Naive thymus-derived CD4-positive, alpha-beta T cell (primary cell): ENCODE measurements at regions not wholly inside any gene's neighbourhood (a gene's known extent, or its start where the extent isn't known, plus 50 kb on each side); places are given as distances from the start of the nearest gene placed in this dataset.
"Not testable (repeated sequence)": the region's sequence is repeated elsewhere in the genome, so short reads cannot be mapped to it uniquely, and the experiment has no call there.

Experiments
- ATAC-seq: fragments of 150-1000 bp; cut with Tn5 transposase; 2 replicates; pipeline ENCODE4 v1.10.0; 2021; ENCODE audit warnings: mild to moderate bottlenecking, moderate library complexity
- CTCF ChIA-PET: fragments of 350-600 bp; sonication (Branson Sonifier 250); formaldehyde crosslinking; loops from one replicate; lab custom pipeline; 2021; ENCODE audit warnings: antibody characterized with exemption; lab: Charles Lee
- POLR2A ChIA-PET: fragments of 350-600 bp; sonication (Branson Sonifier 250); formaldehyde crosslinking; loops from one replicate; lab custom pipeline; 2021; ENCODE audit warnings: antibody characterized with exemption, inconsistent platforms; lab: Charles Lee
- DNase-seq, 9 donors: peaks; one replicate each; pipeline versions ENCODE4 v3.0.0 to v3.0.0-alpha.2; 2020 to 2022; ENCODE audit warnings: mixed read lengths in 1 of 9
- H3K27ac ChIP-seq: one replicate; pipeline ENCODE4 v1.7.0; 2013; ENCODE audit warnings: mild to moderate bottlenecking, low read depth, low read length, moderate library complexity
- H3K27me3 ChIP-seq, 2 donors: one replicate each; pipeline ENCODE4 v1.7.0; 2013; ENCODE audit warnings: low read length in 2 of 2, mild to moderate bottlenecking in 2 of 2, moderate library complexity in 2 of 2; ENCODE audit not compliant: control insufficient read depth in 2 of 2, insufficient read depth in 2 of 2
- H3K36me3 ChIP-seq, 3 experiments: 1 replicate in 2 of 3; 2 replicates in 1 of 3; pipeline ENCODE4 v1.7.0; 2013; ENCODE audit warnings: low read length in 3 of 3, mild to moderate bottlenecking in 3 of 3, moderate library complexity in 1 of 3; ENCODE audit not compliant: insufficient read depth in 3 of 3, control insufficient read depth in 2 of 3
- H3K4me1 ChIP-seq, 2 donors: one replicate each; pipeline ENCODE4 v1.7.0; 2013; ENCODE audit warnings: low read length in 2 of 2, mild to moderate bottlenecking in 2 of 2, moderate library complexity in 1 of 2; ENCODE audit not compliant: control insufficient read depth in 2 of 2, insufficient read depth in 2 of 2
- H3K4me3 ChIP-seq: 2 replicates; pipeline ENCODE4 v1.7.0; 2013; ENCODE audit warnings: mild to moderate bottlenecking, low read length
- H3K9me3 ChIP-seq, 3 experiments: 1 replicate in 2 of 3; 2 replicates in 1 of 3; pipeline ENCODE4 v1.7.0; 2013; ENCODE audit warnings: low read length in 3 of 3; ENCODE audit not compliant: control insufficient read depth in 2 of 3
- H3K27ac Mint-ChIP-seq, 9 donors: one replicate each; pipeline ENCODE4 v1.8.0; 2020 to 2022; ENCODE audit warnings: mixed read lengths in 9 of 9, mild to moderate bottlenecking in 8 of 9, moderate library complexity in 5 of 9, inconsistent platforms in 2 of 9
- H3K27me3 Mint-ChIP-seq, 5 donors: one replicate each; pipeline ENCODE4 v1.8.0; 2021 to 2022; ENCODE audit warnings: mixed read lengths in 5 of 5, mild to moderate bottlenecking in 1 of 5
- H3K36me3 Mint-ChIP-seq, 5 donors: one replicate each; pipeline ENCODE4 v1.8.0; 2020 to 2022; ENCODE audit warnings: mixed read lengths in 5 of 5, mild to moderate bottlenecking in 3 of 5, inconsistent platforms in 1 of 5
- H3K4me1 Mint-ChIP-seq, 7 donors: one replicate each; pipeline ENCODE4 v1.8.0; 2020 to 2022; ENCODE audit warnings: mixed read lengths in 7 of 7, mild to moderate bottlenecking in 3 of 7, inconsistent platforms in 1 of 7
- H3K4me3 Mint-ChIP-seq, 10 donors: one replicate each; pipeline ENCODE4 v1.8.0; 2020 to 2022; ENCODE audit warnings: mild to moderate bottlenecking in 10 of 10, mixed read lengths in 10 of 10, moderate library complexity in 6 of 10, inconsistent platforms in 2 of 10
- H3K9me3 Mint-ChIP-seq, 11 donors: one replicate each; pipeline ENCODE4 v1.8.0; 2020 to 2022; ENCODE audit warnings: mixed read lengths in 11 of 11, mild to moderate bottlenecking in 4 of 11, inconsistent platforms in 1 of 11, moderate library complexity in 1 of 11
- intact Hi-C, 2 donors: fragments of 100-400 bp; cut with micrococcal nuclease; formaldehyde crosslinking; loops; one replicate each; pipeline ENCODE4 v1.15.1; 2023

DNA sequence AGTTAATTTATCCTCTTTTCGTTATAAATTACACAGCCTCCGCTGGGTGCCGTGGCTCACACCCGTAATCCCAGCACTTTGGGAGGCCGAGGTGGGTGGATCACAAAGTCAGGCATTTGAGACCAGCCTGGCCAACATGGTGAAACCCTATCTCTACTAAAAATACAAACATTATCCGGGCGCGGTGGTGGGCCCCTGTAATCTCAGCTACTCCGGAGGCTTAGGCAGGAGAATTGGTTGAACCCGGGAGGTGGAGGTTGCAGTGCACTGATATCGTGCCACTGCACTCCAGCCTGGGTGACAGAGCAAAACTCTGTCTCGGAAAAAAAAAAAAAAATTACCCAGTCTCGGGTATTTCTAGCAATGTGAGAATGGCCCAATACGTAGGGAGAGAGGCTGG, 590.6 kb downstream of the RFPL4B start:
- H3K9me3 ChIP-seq, H3K36me3 ChIP-seq, H3K9me3 Mint-ChIP-seq, H3K4me3 Mint-ChIP-seq, H3K4me1 ChIP-seq, H3K36me3 Mint-ChIP-seq, H3K27me3 Mint-ChIP-seq, POLR2A ChIA-PET, H3K27ac ChIP-seq, CTCF ChIA-PET, H3K27me3 ChIP-seq, intact Hi-C loops, DNase-seq, H3K27ac Mint-ChIP-seq, ATAC-seq, H3K4me3 ChIP-seq, H3K4me1 Mint-ChIP-seq: not testable (repeated sequence)

DNA sequence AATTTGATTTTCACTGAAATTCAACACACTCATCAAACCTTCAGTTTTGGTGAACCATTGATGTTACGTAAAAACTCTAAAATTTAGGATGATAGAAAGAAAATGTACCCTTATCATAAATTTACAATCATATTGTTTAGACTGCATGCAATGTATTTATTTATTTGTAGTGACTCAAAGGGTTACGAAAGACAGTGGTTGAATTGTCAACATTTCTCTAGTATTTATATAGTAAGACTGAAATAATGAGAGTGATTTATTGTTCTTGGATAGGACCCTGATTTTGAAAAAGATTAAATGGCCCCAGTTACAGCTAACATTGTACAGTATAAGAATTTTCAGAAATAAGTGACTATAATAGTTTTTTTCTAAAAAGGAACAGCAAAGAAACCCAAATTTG, 591.5 kb downstream of the RFPL4B start:
- DNase-seq (no peak), ATAC-seq (no peak)
- ChIA-PET POLR2A (no interaction called here), CTCF (no interaction called here)
- peaks cover 0 to 4% (median 0%) of the 10 kb centered on the region in 11 donors for H3K9me3 Mint-ChIP-seq
- H3K4me1 Mint-ChIP-seq: no peaks in the 10 kb centered on the region
- H3K27me3 Mint-ChIP-seq: no peaks in the 10 kb centered on the region
- no peak overlapping the region for H3K4me3 Mint-ChIP-seq
- Histone ChIP-seq H3K27me3 (no peaks in the 10 kb centered on the region), H3K9me3 (no peaks in the 10 kb centered on the region), H3K4me1 (no peaks in the 10 kb centered on the region), H3K27ac (no peak overlapping the region), H3K36me3 (no peaks in the 10 kb centered on the region), H3K4me3 (no peak overlapping the region)
- intact Hi-C loops: no loop called here
- H3K27ac Mint-ChIP-seq: no peak overlapping the region
- H3K36me3 Mint-ChIP-seq: no peaks in the 10 kb centered on the region

DNA sequence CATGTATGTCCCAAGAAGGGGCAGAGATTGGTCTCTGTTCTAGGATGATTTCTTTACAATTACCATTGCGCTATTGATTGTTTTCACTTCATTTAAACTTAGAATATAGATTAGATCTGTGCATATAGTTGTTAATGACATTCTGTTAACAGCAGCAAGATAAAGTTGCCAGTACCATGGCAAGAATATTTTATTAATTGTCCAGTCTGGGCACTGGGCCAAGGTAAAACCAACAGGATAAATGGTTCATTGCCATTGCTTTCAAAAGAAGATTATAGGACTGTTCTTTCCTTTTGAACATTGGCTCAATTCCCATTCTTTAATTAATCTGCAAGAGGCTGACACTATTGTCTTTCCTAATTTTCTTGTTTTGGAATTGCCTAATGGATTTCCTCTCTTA, 592.4 kb downstream of the RFPL4B start:
- H3K27me3 Mint-ChIP-seq: no peaks in the 10 kb centered on the region
- H3K36me3 ChIP-seq: no peaks in the 10 kb centered on the region
- no peaks in the 10 kb centered on the region for H3K9me3 ChIP-seq
- peaks cover 0 to 4% (median 0%) of the 10 kb centered on the region in 11 donors for H3K9me3 Mint-ChIP-seq
- no peaks in the 10 kb centered on the region for H3K4me1 ChIP-seq
- no peaks in the 10 kb centered on the region for H3K4me1 Mint-ChIP-seq
- no peak overlapping the region for H3K4me3 ChIP-seq
- no peak overlapping the region for H3K27ac Mint-ChIP-seq
- H3K27me3 ChIP-seq: no peaks in the 10 kb centered on the region
- H3K27ac ChIP-seq: no peak overlapping the region
- CTCF ChIA-PET: no interaction called here
- H3K4me3 Mint-ChIP-seq: no peak overlapping the region
- intact Hi-C loops: no loop called here
- H3K36me3 Mint-ChIP-seq: no peaks in the 10 kb centered on the region
- POLR2A ChIA-PET: no interaction called here
- ATAC-seq (no peak), DNase-seq (no peak)

DNA sequence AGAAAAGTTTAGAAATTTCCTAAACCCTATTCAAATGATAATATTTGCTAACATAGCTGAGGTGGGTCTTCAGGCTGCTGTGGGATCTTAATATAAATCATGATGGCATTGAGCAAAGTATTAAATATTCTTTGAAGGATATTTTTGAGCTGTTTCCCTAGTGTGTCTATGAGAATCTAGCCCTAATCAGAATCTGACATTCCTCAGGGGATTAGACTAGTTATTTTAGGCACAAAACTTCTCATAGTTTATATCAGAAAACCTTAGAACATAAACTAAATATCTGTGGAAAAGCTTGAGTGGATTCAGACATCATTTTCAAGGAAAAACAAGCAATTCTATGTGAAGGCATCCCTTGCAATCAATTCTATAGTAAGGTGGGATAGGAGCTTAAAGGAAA, 594.5 kb downstream of the RFPL4B start:
- Mint-ChIP-seq H3K27me3 (no peaks in the 10 kb centered on the region), H3K4me1 (no peaks in the 10 kb centered on the region), H3K9me3 (peaks cover 0 to 4% (median 0%) of the 10 kb centered on the region in 11 donors), H3K36me3 (no peaks in the 10 kb centered on the region), H3K4me3 (no peak overlapping the region), H3K27ac (no peak overlapping the region)
- ChIA-PET POLR2A (no interaction called here), CTCF (no interaction called here)
- H3K27ac ChIP-seq: no peak overlapping the region
- no peaks in the 10 kb centered on the region for H3K4me1 ChIP-seq
- ATAC-seq (no peak), DNase-seq (no peak)
- no peak overlapping the region for H3K4me3 ChIP-seq
- H3K9me3 ChIP-seq: no peaks in the 10 kb centered on the region
- H3K27me3 ChIP-seq: no peaks in the 10 kb centered on the region
- intact Hi-C loops: no loop called here
- no peaks in the 10 kb centered on the region for H3K36me3 ChIP-seq

DNA sequence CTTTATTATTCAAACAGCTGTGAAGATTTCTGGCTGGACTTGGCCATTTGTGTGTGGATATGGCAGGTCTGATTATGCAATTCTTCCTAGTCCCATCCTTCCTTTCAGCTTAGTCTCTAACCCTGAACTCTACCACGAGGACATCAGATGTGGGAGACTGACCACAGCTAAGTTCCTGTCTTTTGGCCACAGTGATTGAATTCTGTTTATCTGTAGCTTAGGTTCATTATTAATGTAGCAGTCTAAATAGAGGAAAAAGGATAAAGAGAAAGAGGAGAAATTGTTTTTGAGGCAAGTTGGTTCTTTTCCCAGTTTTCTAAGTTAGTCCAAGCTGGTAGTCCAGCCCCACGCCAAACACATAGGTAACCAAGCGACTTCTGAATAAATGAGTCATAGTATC, 598.9 kb downstream of the RFPL4B start:
- H3K9me3 Mint-ChIP-seq: peaks cover 0 to 5% (median 0%) of the 10 kb centered on the region in 11 donors
- H3K4me1 Mint-ChIP-seq: no peaks in the 10 kb centered on the region
- H3K4me3 ChIP-seq: no peak overlapping the region
- H3K4me1 ChIP-seq: no peaks in the 10 kb centered on the region
- no peak overlapping the region for H3K4me3 Mint-ChIP-seq
- POLR2A ChIA-PET: no interaction called here
- ATAC-seq (no peak), DNase-seq (no peak)
- H3K27ac Mint-ChIP-seq: no peak overlapping the region
- H3K9me3 ChIP-seq: no peaks in the 10 kb centered on the region
- CTCF ChIA-PET: no interaction called here
- no peaks in the 10 kb centered on the region for H3K27me3 ChIP-seq
- H3K36me3 ChIP-seq: no peaks in the 10 kb centered on the region
- H3K27ac ChIP-seq: no peak overlapping the region
- intact Hi-C loops: no loop called here
- no peaks in the 10 kb centered on the region for H3K27me3 Mint-ChIP-seq
- no peaks in the 10 kb centered on the region for H3K36me3 Mint-ChIP-seq

DNA sequence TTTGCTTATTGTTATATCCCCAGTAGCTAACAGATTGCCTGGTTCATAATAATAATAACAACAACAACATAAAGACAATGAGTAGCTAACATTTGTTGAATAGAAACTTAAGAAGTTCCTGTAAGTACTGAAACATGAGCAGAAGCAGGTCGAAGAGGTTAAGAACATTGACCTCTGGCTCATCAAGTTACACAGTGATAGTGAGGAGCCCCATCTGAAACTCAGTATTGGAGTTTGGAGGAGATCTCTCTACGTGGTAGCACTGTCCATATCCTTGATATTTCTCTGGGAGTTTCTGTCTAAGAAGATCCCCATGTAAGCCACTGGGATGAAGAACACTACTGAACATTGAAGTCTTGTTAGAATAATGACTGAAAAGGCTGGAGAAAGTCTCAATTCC, 600.4 kb downstream of the RFPL4B start:
- Mint-ChIP-seq H3K27ac (no peak overlapping the region), H3K4me1 (no peaks in the 10 kb centered on the region), H3K4me3 (no peak overlapping the region), H3K27me3 (no peaks in the 10 kb centered on the region), H3K9me3 (peaks cover 0 to 7% (median 0%) of the 10 kb centered on the region in 11 donors), H3K36me3 (no peaks in the 10 kb centered on the region)
- intact Hi-C loops: no loop called here
- no peak overlapping the region for H3K4me3 ChIP-seq
- no peak overlapping the region for H3K27ac ChIP-seq
- ATAC-seq (no peak), DNase-seq (no peak)
- H3K9me3 ChIP-seq: no peaks in the 10 kb centered on the region
- H3K4me1 ChIP-seq: no peaks in the 10 kb centered on the region
- no peaks in the 10 kb centered on the region for H3K36me3 ChIP-seq
- ChIA-PET CTCF (no interaction called here), POLR2A (no interaction called here)
- no peaks in the 10 kb centered on the region for H3K27me3 ChIP-seq

DNA sequence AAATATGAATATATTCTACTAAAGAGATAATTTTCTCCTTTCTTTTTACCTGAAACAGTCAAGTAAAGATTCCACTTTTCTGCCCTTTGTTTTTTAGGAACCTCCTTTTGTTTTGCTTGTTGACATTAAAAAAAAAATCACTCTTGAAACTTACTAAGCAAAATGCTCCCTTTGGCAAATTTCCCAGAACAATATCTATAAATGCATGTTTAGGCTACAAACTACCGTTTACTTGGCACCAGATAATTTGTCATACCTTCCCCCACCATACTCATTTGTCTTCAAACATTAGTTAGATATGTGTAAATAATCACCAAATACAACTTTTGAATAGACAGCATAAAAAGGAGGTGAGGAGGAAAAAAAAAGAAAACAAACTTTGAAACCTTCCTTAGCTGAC, 604.7 kb downstream of the RFPL4B start:
- Histone ChIP-seq H3K27me3 (no peaks in the 10 kb centered on the region), H3K4me3 (no peak overlapping the region), H3K9me3 (no peaks in the 10 kb centered on the region), H3K4me1 (no peaks in the 10 kb centered on the region), H3K27ac (no peak overlapping the region), H3K36me3 (no peaks in the 10 kb centered on the region)
- intact Hi-C loops: no loop called here
- ChIA-PET POLR2A (no interaction called here), CTCF (no interaction called here)
- no peaks in the 10 kb centered on the region for H3K4me1 Mint-ChIP-seq
- H3K27ac Mint-ChIP-seq: no peak overlapping the region
- H3K27me3 Mint-ChIP-seq: no peaks in the 10 kb centered on the region
- no peaks in the 10 kb centered on the region for H3K36me3 Mint-ChIP-seq
- ATAC-seq: no peak
- peaks cover 0 to 13% (median 2%) of the 10 kb centered on the region in 11 donors for H3K9me3 Mint-ChIP-seq
- DNase-seq: no peak
- H3K4me3 Mint-ChIP-seq: no peak overlapping the region
